H9 (cell line): ENCODE measurements at regions not wholly inside any gene's neighbourhood (a gene's known extent, or its start where the extent isn't known, plus 50 kb on each side); places are given as distances from the start of the nearest gene placed in this dataset.

Source experiments
- DNase-seq: peaks from one replicate; pipeline ENCODE4 v3.0.0-alpha.2; 2017
- H2AFZ ChIP-seq: one replicate; pipeline ENCODE4 v1.6.1; 2013; ENCODE audit warnings: mild to moderate bottlenecking, low read length, control low read depth, moderate library complexity
- H2AK5ac ChIP-seq: 2 replicates; pipeline ENCODE4 v1.6.1; 2013; ENCODE audit warnings: low read length, control low read depth, mixed read lengths; ENCODE audit not compliant: insufficient read length
- H2BK120ac ChIP-seq: one replicate; pipeline ENCODE4 v1.6.1; 2013; ENCODE audit warnings: low read depth, mild to moderate bottlenecking, low read length, control low read depth, inconsistent platforms; ENCODE audit not compliant: poor library complexity, severe bottlenecking
- H2BK12ac ChIP-seq: 2 replicates; pipeline ENCODE4 v1.6.1; 2013; ENCODE audit warnings: low read length, control low read depth, mixed read lengths, low read depth; ENCODE audit not compliant: insufficient read length
- H2BK15ac ChIP-seq: 2 replicates; pipeline ENCODE4 v1.6.1; 2013; ENCODE audit warnings: low read depth, low read length, control low read depth
- H2BK20ac ChIP-seq: one replicate; pipeline ENCODE4 v1.6.1; 2013; ENCODE audit warnings: low read depth, mild to moderate bottlenecking, low read length, control low read depth, inconsistent platforms; ENCODE audit not compliant: poor library complexity, severe bottlenecking
- H2BK5ac ChIP-seq: 2 replicates; pipeline ENCODE4 v1.6.1; 2013; ENCODE audit warnings: low read length, control low read depth, mixed read lengths; ENCODE audit not compliant: insufficient read length
- H3K14ac ChIP-seq: 2 replicates; pipeline ENCODE4 v1.6.1; 2013; ENCODE audit warnings: low read length, control low read depth; ENCODE audit not compliant: insufficient read depth
- H3K18ac ChIP-seq: 2 replicates; pipeline ENCODE4 v1.6.1; 2013; ENCODE audit warnings: low read depth, mild to moderate bottlenecking, mixed read lengths, low read length, control low read depth; ENCODE audit not compliant: insufficient read length
- H3K23ac ChIP-seq: 2 replicates; pipeline ENCODE4 v1.6.1; 2013; ENCODE audit warnings: low read length, control low read depth, mixed read lengths, low read depth; ENCODE audit not compliant: insufficient read length
- H3K23me2 ChIP-seq: 2 replicates; pipeline ENCODE4 v1.6.1; 2013; ENCODE audit warnings: low read depth, mild to moderate bottlenecking, mixed read lengths, low read length, control low read depth; ENCODE audit not compliant: insufficient read length, poor library complexity, severe bottlenecking
- H3K27ac ChIP-seq: 2 replicates; pipeline ENCODE4 v1.5.1; 2013; ENCODE audit warnings: low read length, control low read depth, mixed read lengths, low read depth; ENCODE audit not compliant: insufficient read length
- H3K27me3 ChIP-seq: 2 replicates; pipeline ENCODE4 v1.6.1; 2013; ENCODE audit warnings: low read length, control low read depth, inconsistent platforms; ENCODE audit not compliant: insufficient read depth
- H3K4ac ChIP-seq: 2 replicates; pipeline ENCODE4 v1.6.1; 2013; ENCODE audit warnings: low read depth, mild to moderate bottlenecking, control low read depth, inconsistent platforms, low read length, moderate library complexity
- H3K4me1 ChIP-seq: 2 replicates; pipeline ENCODE4 v1.6.1; 2013; ENCODE audit warnings: low read length, control low read depth, inconsistent platforms; ENCODE audit not compliant: insufficient read depth
- H3K4me2 ChIP-seq: 2 replicates; pipeline ENCODE4 v1.6.1; 2013; ENCODE audit warnings: low read length, control low read depth, mixed read lengths; ENCODE audit not compliant: insufficient read length, insufficient read depth
- H3K56ac ChIP-seq: 2 replicates; pipeline ENCODE4 v1.6.1; 2013; ENCODE audit warnings: low read depth, mild to moderate bottlenecking, mixed read lengths, low read length, control low read depth; ENCODE audit not compliant: insufficient read length
- H3K79me1 ChIP-seq: 2 replicates; pipeline ENCODE4 v1.6.1; 2013; ENCODE audit warnings: low read depth, mild to moderate bottlenecking, moderate library complexity, low read length, control low read depth, inconsistent platforms; ENCODE audit not compliant: insufficient read depth, poor library complexity, severe bottlenecking
- H3K79me2 ChIP-seq: 2 replicates; pipeline ENCODE4 v1.6.1; 2013; ENCODE audit warnings: low read length, control low read depth, inconsistent platforms; ENCODE audit not compliant: insufficient read depth
- H3K9ac ChIP-seq: 2 replicates; pipeline ENCODE4 v1.6.1; 2013; ENCODE audit warnings: low read length, control low read depth, mixed read lengths; ENCODE audit not compliant: insufficient read length; ENCODE audit errors: extremely low read depth
- H3K9me3 ChIP-seq: one replicate; pipeline ENCODE4 v1.6.1; 2013; ENCODE audit warnings: low read depth, low read length, inconsistent platforms; ENCODE audit not compliant: control insufficient read depth
- H3T11ph ChIP-seq: one replicate; pipeline ENCODE4 v1.6.1; 2013; ENCODE audit warnings: mild to moderate bottlenecking, low read length, control low read depth, inconsistent platforms
- H4K20me1 ChIP-seq: one replicate; pipeline ENCODE4 v1.6.1; 2013; ENCODE audit not compliant: control insufficient read depth, insufficient read length, insufficient read depth
- H4K5ac ChIP-seq: 2 replicates; pipeline ENCODE4 v1.6.1; 2013; ENCODE audit warnings: low read depth, mild to moderate bottlenecking, mixed read lengths, low read length, control low read depth; ENCODE audit not compliant: insufficient read length
- H4K8ac ChIP-seq: replicated peaks from 2 replicates; pipeline ENCODE4 v1.6.1; 2013; ENCODE audit warnings: low read length, control low read depth, mixed read lengths, low read depth; ENCODE audit not compliant: insufficient read length
- H4K91ac ChIP-seq: 2 replicates; pipeline ENCODE4 v1.6.1; 2013; ENCODE audit warnings: low read depth, mild to moderate bottlenecking, moderate library complexity, mixed read lengths, low read length, control low read depth; ENCODE audit not compliant: insufficient read length
- H3K27ac Mint-ChIP-seq, 3 experiments: 2 replicates in 2 of 3; 3 replicates in 1 of 3; pipeline ENCODE4 v1.8.0; 2020 to 2021; ENCODE audit warnings: mixed read lengths in 3 of 3, mild to moderate bottlenecking in 1 of 3, moderate library complexity in 1 of 3
- H3K27me3 Mint-ChIP-seq: 2 replicates; pipeline ENCODE4 v1.8.0; 2021; ENCODE audit warnings: low read depth, mild to moderate bottlenecking, moderate library complexity, mixed read lengths
- H3K36me3 Mint-ChIP-seq, 3 experiments: 2 replicates in 2 of 3; 3 replicates in 1 of 3; pipeline ENCODE4 v1.8.0; 2020 to 2021; ENCODE audit warnings: low read depth in 3 of 3, mixed read lengths in 3 of 3; ENCODE audit not compliant: insufficient read depth in 1 of 3
- H3K4me1 Mint-ChIP-seq, 2 experiments: 2 replicates each; pipeline ENCODE4 v1.8.0; 2020; ENCODE audit warnings: mixed read lengths in 2 of 2
- H3K4me3 Mint-ChIP-seq, 2 experiments: 2 replicates in 1 of 2; 3 replicates in 1 of 2; pipeline ENCODE4 v1.8.0; 2020 to 2021; ENCODE audit warnings: mild to moderate bottlenecking in 2 of 2, mixed read lengths in 2 of 2, moderate library complexity in 1 of 2
- H3K9me3 Mint-ChIP-seq, 2 experiments: 2 replicates in 1 of 2; 3 replicates in 1 of 2; pipeline ENCODE4 v1.8.0; 2020; ENCODE audit warnings: mild to moderate bottlenecking in 2 of 2, mixed read lengths in 2 of 2, moderate library complexity in 1 of 2
- WGBS: extraction: QIAGEN DNeasy Blood & Tissue Kit; methylation state at CpG from one replicate; pipeline ENCODE4 v1.1.7; 2013; ENCODE audit warnings: missing lambda C conversion rate, low lambda C conversion rate, mixed read lengths; ENCODE audit not compliant: insufficient read length; ENCODE audit errors: extremely low coverage; 5-methylcytosine and 5-hydroxymethylcytosine counted together
- TF ChIP-seq, protein P1 (sequence below): fragments of 200-600 bp; sonication (generic); conservative IDR thresholded peaks from 3 replicates; pipeline ENCODE4 v1.8.0; 2021; ENCODE audit warnings: antibody characterized with exemption, mild to moderate bottlenecking

- Histone ChIP-seq H3K4me1 (no peaks in the 10 kb centered on the region), H3K9me3 (peaks cover 97% of the 10 kb centered on the region), H3K79me1 (no peaks in the 10 kb centered on the region), H3K4me2 (no peak overlapping the region), H3K23me2 (no peaks in the 10 kb centered on the region), H2BK20ac (no peak overlapping the region), H2BK15ac (no peak overlapping the region), H4K8ac (no peak overlapping the region), H3K56ac (no peak overlapping the region), H4K20me1 (no peaks in the 10 kb centered on the region), H2BK5ac (no peak overlapping the region), H3K4ac (no peak overlapping the region), H3K27me3 (no peaks in the 10 kb centered on the region), H3K18ac (no peak overlapping the region), H3K27ac (no peak overlapping the region), H3K23ac (no peak overlapping the region), H4K91ac (no peak overlapping the region), H2BK12ac (no peak overlapping the region), H4K5ac (no peak overlapping the region), H3K14ac (no peak overlapping the region), H2AFZ (no peak overlapping the region), H2AK5ac (no peak overlapping the region), H3K79me2 (no peaks in the 10 kb centered on the region), H3K9ac (no peak overlapping the region), H3T11ph (no peak overlapping the region), H2BK120ac (no peak overlapping the region)
- TF ChIP-seq, protein P1, sequence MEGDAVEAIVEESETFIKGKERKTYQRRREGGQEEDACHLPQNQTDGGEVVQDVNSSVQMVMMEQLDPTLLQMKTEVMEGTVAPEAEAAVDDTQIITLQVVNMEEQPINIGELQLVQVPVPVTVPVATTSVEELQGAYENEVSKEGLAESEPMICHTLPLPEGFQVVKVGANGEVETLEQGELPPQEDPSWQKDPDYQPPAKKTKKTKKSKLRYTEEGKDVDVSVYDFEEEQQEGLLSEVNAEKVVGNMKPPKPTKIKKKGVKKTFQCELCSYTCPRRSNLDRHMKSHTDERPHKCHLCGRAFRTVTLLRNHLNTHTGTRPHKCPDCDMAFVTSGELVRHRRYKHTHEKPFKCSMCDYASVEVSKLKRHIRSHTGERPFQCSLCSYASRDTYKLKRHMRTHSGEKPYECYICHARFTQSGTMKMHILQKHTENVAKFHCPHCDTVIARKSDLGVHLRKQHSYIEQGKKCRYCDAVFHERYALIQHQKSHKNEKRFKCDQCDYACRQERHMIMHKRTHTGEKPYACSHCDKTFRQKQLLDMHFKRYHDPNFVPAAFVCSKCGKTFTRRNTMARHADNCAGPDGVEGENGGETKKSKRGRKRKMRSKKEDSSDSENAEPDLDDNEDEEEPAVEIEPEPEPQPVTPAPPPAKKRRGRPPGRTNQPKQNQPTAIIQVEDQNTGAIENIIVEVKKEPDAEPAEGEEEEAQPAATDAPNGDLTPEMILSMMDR, result no peak
- H3K27me3 Mint-ChIP-seq, result no peaks in the 10 kb centered on the region; the same call in 1 of the 2 replicates
- no peak overlapping the region for H3K27ac Mint-ChIP-seq
- WGBS, result no CpG with 5 or more reads among the region's 3 CpGs
- H3K4me1 Mint-ChIP-seq, result no peaks in the 10 kb centered on the region
- no peak overlapping the region for H3K4me3 Mint-ChIP-seq
- H3K9me3 Mint-ChIP-seq, result peaks cover 97 to 99% of the 10 kb centered on the region in 2 experiments
- H3K36me3 Mint-ChIP-seq, result peaks cover 7 to 27% (median 17%) of the 10 kb centered on the region in 3 experiments
- DNase-seq, result no peak
Observed at GRCh38 chr14:106841701-106842100, 1315.3 kb downstream of the TMEM121 start.
